PC-9 (cell line): ENCODE measurements at regions not wholly inside any gene's neighbourhood (a gene's known extent, or its start where the extent isn't known, plus 50 kb on each side); places are given as distances from the start of the nearest gene placed in this dataset.

Experiments
- EZH2 ChIP-seq: fragments of 200-600 bp; sonication (generic); IDR thresholded peaks from 2 replicates; pipeline ENCODE4 v1.8.0; 2017; ENCODE audit warnings: antibody characterized with exemption, low read depth
- TF ChIP-seq, protein P1 (sequence below): fragments of 200-600 bp; sonication (generic); conservative IDR thresholded peaks from 2 replicates; pipeline ENCODE4 v1.6.1; 2017; ENCODE audit warnings: mixed run types, antibody characterized with exemption, mild to moderate bottlenecking, moderate library complexity

DNA sequence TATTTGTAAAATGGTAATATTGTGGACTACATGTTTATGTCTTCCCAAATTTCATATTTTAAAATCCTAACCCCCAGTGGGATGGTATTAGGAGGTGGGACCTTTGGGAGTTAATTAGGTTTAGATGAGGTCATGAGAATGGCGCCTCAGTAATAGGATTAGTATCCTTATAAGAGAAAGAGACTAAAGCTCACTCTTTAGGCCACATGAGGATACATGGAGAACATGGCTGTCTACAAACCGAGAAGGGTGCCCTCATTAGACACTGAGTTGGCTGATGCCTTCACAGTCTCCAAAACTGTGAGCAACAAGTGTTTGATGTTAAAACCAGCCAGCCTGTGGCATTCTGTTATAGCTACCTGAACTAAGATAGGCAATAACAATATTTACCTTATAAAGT is 58.3 kb upstream of the OTOGL start:
- TF ChIP-seq, protein P1, sequence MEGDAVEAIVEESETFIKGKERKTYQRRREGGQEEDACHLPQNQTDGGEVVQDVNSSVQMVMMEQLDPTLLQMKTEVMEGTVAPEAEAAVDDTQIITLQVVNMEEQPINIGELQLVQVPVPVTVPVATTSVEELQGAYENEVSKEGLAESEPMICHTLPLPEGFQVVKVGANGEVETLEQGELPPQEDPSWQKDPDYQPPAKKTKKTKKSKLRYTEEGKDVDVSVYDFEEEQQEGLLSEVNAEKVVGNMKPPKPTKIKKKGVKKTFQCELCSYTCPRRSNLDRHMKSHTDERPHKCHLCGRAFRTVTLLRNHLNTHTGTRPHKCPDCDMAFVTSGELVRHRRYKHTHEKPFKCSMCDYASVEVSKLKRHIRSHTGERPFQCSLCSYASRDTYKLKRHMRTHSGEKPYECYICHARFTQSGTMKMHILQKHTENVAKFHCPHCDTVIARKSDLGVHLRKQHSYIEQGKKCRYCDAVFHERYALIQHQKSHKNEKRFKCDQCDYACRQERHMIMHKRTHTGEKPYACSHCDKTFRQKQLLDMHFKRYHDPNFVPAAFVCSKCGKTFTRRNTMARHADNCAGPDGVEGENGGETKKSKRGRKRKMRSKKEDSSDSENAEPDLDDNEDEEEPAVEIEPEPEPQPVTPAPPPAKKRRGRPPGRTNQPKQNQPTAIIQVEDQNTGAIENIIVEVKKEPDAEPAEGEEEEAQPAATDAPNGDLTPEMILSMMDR = no peak
- no peak for TF ChIP-seq EZH2
